Ishikawa (cell line): ENCODE measurements at regions not wholly inside any gene's neighbourhood (a gene's known extent, or its start where the extent isn't known, plus 50 kb on each side); places are given as distances from the start of the nearest gene placed in this dataset.

Source experiments
- CREB1 ChIP-seq: IDR thresholded peaks from 2 replicates; pipeline ENCODE4 v1.6.1; 2012; ENCODE audit warnings: low read depth
- EP300 ChIP-seq: IDR thresholded peaks from 2 replicates; pipeline ENCODE4 v1.6.1; 2012; ENCODE audit warnings: borderline replicate concordance
- MAX ChIP-seq: IDR thresholded peaks from 2 replicates; pipeline ENCODE4 v1.6.1; 2012
- RAD21 ChIP-seq: IDR thresholded peaks from 2 replicates; pipeline ENCODE4 v1.6.1; 2012; ENCODE audit warnings: low read depth
- TAF1 ChIP-seq: IDR thresholded peaks from 2 replicates; pipeline ENCODE4 v1.6.1; 2012; ENCODE audit warnings: low read depth, mild to moderate bottlenecking
- USF1 ChIP-seq: IDR thresholded peaks from 2 replicates; pipeline ENCODE4 v1.6.1; 2012
- YY1 ChIP-seq: IDR thresholded peaks from 2 replicates; pipeline ENCODE4 v1.6.1; 2012; ENCODE audit warnings: low read depth

- no peak for TF ChIP-seq EP300
- TF ChIP-seq USF1 = no peak
- TF ChIP-seq YY1 = no peak
- no peak for TF ChIP-seq TAF1
- TF ChIP-seq MAX = no peak
- no peak for TF ChIP-seq CREB1
- TF ChIP-seq RAD21 = no peak
Measured at GRCh38 chr5:154117050-154117449, 73.5 kb upstream of the GALNT10 start.
